ENCODE measurements at regions not wholly inside any gene's neighbourhood (a gene's known extent, or its start where the extent isn't known, plus 50 kb on each side); places are given as distances from the start of the nearest gene placed in this dataset.

- H3K79me2 ChIP-seq (replicated peaks; ENCODE audit: insufficient read depth, low read length): no peaks in the 10 kb centered on the region
- H3F3A ChIP-seq (ENCODE audit: insufficient read depth, low read length, poor library complexity, severe bottlenecking): no peaks in the 10 kb centered on the region
- H4K20me1 ChIP-seq (ENCODE audit: insufficient read depth): no peaks in the 10 kb centered on the region
- H2AFZ ChIP-seq (ENCODE audit: low read depth, low read length): no peak overlapping the region
- H3K27me3 ChIP-seq (ENCODE audit: insufficient read depth, low read depth, low read length): no peaks in the 10 kb centered on the region
- H3K4me3 ChIP-seq (ENCODE audit: low read length): no peak overlapping the region
- H3K36me3 ChIP-seq (ENCODE audit: insufficient read depth, low read length): no peaks in the 10 kb centered on the region
- H3K4me2 ChIP-seq (ENCODE audit: low read length): no peak overlapping the region
- no peak overlapping the region for H3K27ac ChIP-seq (ENCODE audit: low read length)
- no peak for TF ChIP-seq CTCF (IDR thresholded peaks at IDR 0.05; ENCODE audit: poor library complexity, severe bottlenecking)
- no peak for TF ChIP-seq SMC3 (conservative IDR thresholded peaks at IDR 0.05; ENCODE audit: poor library complexity)
- no peak for TF ChIP-seq REST (IDR thresholded peaks at IDR 0.05; ENCODE audit: borderline replicate concordance)
- TF ChIP-seq EP300 (conservative IDR thresholded peaks at IDR 0.05; ENCODE audit: poor library complexity, severe bottlenecking): no peak
- no peak overlapping the region for H3K9ac ChIP-seq (ENCODE audit: low read length)
- no peaks in the 10 kb centered on the region for H3K9me3 ChIP-seq (ENCODE audit: low read length)
- H3K9me2 ChIP-seq (ENCODE audit: insufficient read depth, low read length): no peaks in the 10 kb centered on the region
Observed at GRCh38 chr1:84061336-84061735, 62.4 kb upstream of the TTLL7 start.

- Histone ChIP-seq H3F3A (ENCODE audit: insufficient read depth, low read length, poor library complexity, severe bottlenecking) (no peaks in the 10 kb centered on the region), H3K79me2 (replicated peaks; ENCODE audit: insufficient read depth, low read length) (no peaks in the 10 kb centered on the region), H3K4me3 (ENCODE audit: low read length) (no peak overlapping the region), H3K36me3 (ENCODE audit: insufficient read depth, low read length) (no peaks in the 10 kb centered on the region), H3K27me3 (ENCODE audit: insufficient read depth, low read depth, low read length) (no peaks in the 10 kb centered on the region), H3K4me2 (ENCODE audit: low read length) (no peak overlapping the region), H4K20me1 (ENCODE audit: insufficient read depth) (no peaks in the 10 kb centered on the region), H3K27ac (ENCODE audit: low read length) (no peak overlapping the region), H3K9me3 (ENCODE audit: low read length) (no peaks in the 10 kb centered on the region), H2AFZ (ENCODE audit: low read depth, low read length) (no peak overlapping the region), H3K9me2 (ENCODE audit: insufficient read depth, low read length) (no peaks in the 10 kb centered on the region), H3K9ac (ENCODE audit: low read length) (no peak overlapping the region)
- TF ChIP-seq SMC3 (conservative IDR thresholded peaks at IDR 0.05; ENCODE audit: poor library complexity): no peak
- no peak for TF ChIP-seq EZH2 (IDR thresholded peaks at IDR 0.05; ENCODE audit: borderline replicate concordance, insufficient read depth, low read length, poor library complexity, severe bottlenecking)
- no peak for TF ChIP-seq MXI1 (conservative IDR thresholded peaks at IDR 0.05; ENCODE audit: poor library complexity, severe bottlenecking)
- TF ChIP-seq POLR2AphosphoS5 (IDR thresholded peaks at IDR 0.05): no peak
- TF ChIP-seq REST (IDR thresholded peaks at IDR 0.05; ENCODE audit: borderline replicate concordance): no peak
- no peak for TF ChIP-seq TAF1 (IDR thresholded peaks at IDR 0.05; ENCODE audit: low read depth)
- no peak for TF ChIP-seq RAD21 (conservative IDR thresholded peaks at IDR 0.05)
- TF ChIP-seq CTCF (IDR thresholded peaks at IDR 0.05; ENCODE audit: poor library complexity, severe bottlenecking): no peak
- no peak for TF ChIP-seq EP300 (conservative IDR thresholded peaks at IDR 0.05; ENCODE audit: poor library complexity, severe bottlenecking)
Observed at GRCh38 chr1:84060781-84061180, 61.8 kb upstream of the TTLL7 start.

Data from neural cell (in vitro differentiated cells).